Neural cell (in vitro differentiated cells): ENCODE measurements at regions not wholly inside any gene's neighbourhood (a gene's known extent, or its start where the extent isn't known, plus 50 kb on each side); places are given as distances from the start of the nearest gene placed in this dataset.

ENCODE experiments used
- H2AFZ ChIP-seq: fragments of 200-600, 300-800 bp; sonication (generic), shearing (Covaris generic); 2 replicates; pipeline ENCODE4 v1.6.0; 2014; ENCODE audit warnings: low read depth, mild to moderate bottlenecking, antibody characterized with exemption, low read length, moderate library complexity
- H3F3A ChIP-seq: fragments of 200-600 bp; shearing (Covaris generic); 2 replicates; pipeline ENCODE4 v1.6.1; 2016; ENCODE audit warnings: mild to moderate bottlenecking, moderate library complexity, mixed read lengths, antibody characterized with exemption, low read length; ENCODE audit not compliant: insufficient read depth, poor library complexity, severe bottlenecking
- H3K27ac ChIP-seq: fragments of 200-600, 300-800 bp; sonication (generic), shearing (Covaris generic); 2 replicates; pipeline ENCODE4 v1.5.1; 2014; ENCODE audit warnings: mild to moderate bottlenecking, low read length, moderate library complexity
- H3K27me3 ChIP-seq: fragments of 300-800, 200-600 bp; sonication (generic), shearing (Covaris generic); 2 replicates; pipeline ENCODE4 v1.6.0; 2014; ENCODE audit warnings: mild to moderate bottlenecking, low read depth, low read length, moderate library complexity; ENCODE audit not compliant: insufficient read depth
- H3K36me3 ChIP-seq: fragments of 300-800, 200-600 bp; sonication (generic), shearing (Covaris generic); 2 replicates; pipeline ENCODE4 v1.5.1; 2014; ENCODE audit warnings: mild to moderate bottlenecking, antibody characterized with exemption, low read length, moderate library complexity; ENCODE audit not compliant: insufficient read depth
- H3K4me2 ChIP-seq: fragments of 300-800, 200-600 bp; sonication (generic), shearing (Covaris generic); 2 replicates; pipeline ENCODE4 v1.6.0; 2014; ENCODE audit warnings: mild to moderate bottlenecking, low read length
- H3K4me3 ChIP-seq: fragments of 300-800, 200-600 bp; sonication (generic), shearing (Covaris generic); 2 replicates; pipeline ENCODE4 v1.5.1; 2014; ENCODE audit warnings: mild to moderate bottlenecking, low read length, moderate library complexity
- H3K79me2 ChIP-seq: fragments of 200-600 bp; shearing (Covaris generic); replicated peaks from 2 replicates; pipeline ENCODE4 v1.6.0; 2014; ENCODE audit warnings: mild to moderate bottlenecking, low read length, moderate library complexity; ENCODE audit not compliant: insufficient read depth
- H3K9ac ChIP-seq: fragments of 300-800, 200-600 bp; sonication (generic), shearing (Covaris generic); 2 replicates; pipeline ENCODE4 v1.6.1; 2016; ENCODE audit warnings: mild to moderate bottlenecking, low read length, mixed read lengths
- H3K9me2 ChIP-seq: fragments of 200-600 bp; shearing (Covaris generic); 2 replicates; pipeline ENCODE4 v1.6.1; 2016; ENCODE audit warnings: mild to moderate bottlenecking, low read length, mixed read lengths; ENCODE audit not compliant: insufficient read depth
- H3K9me3 ChIP-seq: fragments of 200-600, 300-800 bp; sonication (generic), shearing (Covaris generic); 2 replicates; pipeline ENCODE4 v1.6.1; 2016; ENCODE audit warnings: mild to moderate bottlenecking, mixed run types, low read length, moderate library complexity, mixed read lengths
- H4K20me1 ChIP-seq: fragments of 200-600 bp; shearing (Covaris generic); 2 replicates; pipeline ENCODE4 v1.6.1; 2016; ENCODE audit warnings: mild to moderate bottlenecking, mixed run types; ENCODE audit not compliant: insufficient read depth
- CTCF ChIP-seq: fragments of 450-650 bp; IDR thresholded peaks from 2 replicates; pipeline ENCODE4 v1.5.1; 2014; ENCODE audit warnings: antibody characterized with exemption, mild to moderate bottlenecking, moderate library complexity; ENCODE audit not compliant: poor library complexity, severe bottlenecking
- EP300 ChIP-seq: fragments of 450-650 bp; conservative IDR thresholded peaks from 2 replicates; pipeline ENCODE4 v1.6.1; 2014; ENCODE audit warnings: antibody characterized with exemption, mild to moderate bottlenecking, moderate library complexity; ENCODE audit not compliant: poor library complexity, severe bottlenecking
- EZH2 ChIP-seq: fragments of 200-600, 300-800 bp; shearing (Covaris generic), sonication (generic); IDR thresholded peaks from 2 replicates; pipeline ENCODE4 v1.6.1; 2014; ENCODE audit warnings: antibody characterized with exemption, low read length, borderline replicate concordance, mild to moderate bottlenecking; ENCODE audit not compliant: insufficient read depth, poor library complexity, severe bottlenecking
- MXI1 ChIP-seq: fragments of 450-650 bp; conservative IDR thresholded peaks from 2 replicates; pipeline ENCODE4 v1.6.1; 2014; ENCODE audit warnings: antibody characterized with exemption, mild to moderate bottlenecking; ENCODE audit not compliant: poor library complexity, severe bottlenecking
- POLR2AphosphoS5 ChIP-seq: IDR thresholded peaks from 2 replicates; pipeline ENCODE4 v1.6.1; 2012
- RAD21 ChIP-seq: fragments of 450-650 bp; conservative IDR thresholded peaks from 2 replicates; pipeline ENCODE4 v1.6.1; 2014; ENCODE audit warnings: antibody characterized with exemption, mild to moderate bottlenecking, moderate library complexity
- REST ChIP-seq: IDR thresholded peaks from 2 replicates; pipeline ENCODE4 v1.6.1; 2012; ENCODE audit warnings: borderline replicate concordance
- SMC3 ChIP-seq: fragments of 450-650 bp; conservative IDR thresholded peaks from 2 replicates; pipeline ENCODE4 v1.6.1; 2014; ENCODE audit warnings: antibody characterized with exemption, mild to moderate bottlenecking, moderate library complexity; ENCODE audit not compliant: poor library complexity
- TAF1 ChIP-seq: IDR thresholded peaks from 2 replicates; pipeline ENCODE4 v1.6.1; 2012; ENCODE audit warnings: low read depth

DNA sequence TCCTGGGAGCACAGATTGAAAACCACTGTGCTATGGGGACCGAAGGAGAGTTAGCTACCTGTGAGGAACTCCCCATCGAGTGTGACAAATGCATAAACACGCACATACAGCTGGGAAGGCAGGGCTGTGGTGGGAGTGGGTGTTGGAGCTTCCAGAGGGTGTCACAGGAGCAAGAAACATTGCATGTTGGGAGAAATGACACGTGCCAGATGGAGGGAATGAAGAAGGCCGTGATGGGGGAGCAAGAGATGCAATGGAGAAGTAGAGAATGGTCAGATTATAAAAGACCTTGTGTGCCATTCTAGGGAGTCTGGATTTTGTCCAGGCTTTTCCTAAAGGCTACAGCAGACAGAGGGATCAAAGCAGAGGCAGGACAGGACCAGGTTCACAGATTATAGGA, 91.1 kb upstream of the NDUFV2 start:
- Histone ChIP-seq H3K27me3 (no peaks in the 10 kb centered on the region), H3K9ac (no peak overlapping the region), H2AFZ (no peak overlapping the region), H3F3A (no peaks in the 10 kb centered on the region), H3K9me2 (no peaks in the 10 kb centered on the region), H3K4me2 (no peak overlapping the region), H3K79me2 (no peaks in the 10 kb centered on the region), H3K4me3 (no peak overlapping the region), H3K27ac (no peak overlapping the region), H3K36me3 (no peaks in the 10 kb centered on the region), H3K9me3 (no peaks in the 10 kb centered on the region), H4K20me1 (no peaks in the 10 kb centered on the region)
- TF ChIP-seq EZH2 (no peak), CTCF (no peak), EP300 (no peak), POLR2AphosphoS5 (no peak), RAD21 (no peak), REST (no peak), MXI1 (no peak), TAF1 (no peak), SMC3 (no peak)

DNA sequence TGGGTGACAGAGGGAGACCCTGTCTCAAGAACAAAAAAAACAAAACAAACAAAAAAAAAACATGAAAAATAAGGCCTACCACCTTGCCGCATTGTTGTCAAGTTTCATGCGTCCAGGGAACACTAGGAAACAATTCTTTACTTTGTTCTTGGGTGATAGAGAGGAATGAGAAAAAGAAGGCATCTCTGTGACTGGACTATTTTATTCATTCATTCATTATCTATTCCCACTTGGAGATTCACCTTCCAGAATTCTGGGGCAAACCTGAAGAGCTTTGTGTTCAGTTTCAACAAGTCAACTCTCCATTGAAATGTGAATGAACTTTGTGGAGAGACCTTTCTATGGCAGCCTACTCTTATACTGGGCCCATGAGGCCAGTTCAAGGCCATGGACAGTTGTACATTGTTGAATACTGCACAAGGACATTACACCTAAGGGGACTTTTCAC, 88.5 kb upstream of the NDUFV2 start:
- no peak overlapping the region for H3K4me2 ChIP-seq
- H3K9me2 ChIP-seq = no peaks in the 10 kb centered on the region
- H3F3A ChIP-seq = no peaks in the 10 kb centered on the region
- H3K9me3 ChIP-seq = no peaks in the 10 kb centered on the region
- H2AFZ ChIP-seq = no peak overlapping the region
- TF ChIP-seq TAF1 (no peak), MXI1 (no peak), EP300 (no peak), RAD21 (no peak), CTCF (no peak), REST (no peak), EZH2 (no peak), POLR2AphosphoS5 (no peak), SMC3 (no peak)
- no peaks in the 10 kb centered on the region for H3K36me3 ChIP-seq
- no peaks in the 10 kb centered on the region for H4K20me1 ChIP-seq
- H3K27ac ChIP-seq = no peak overlapping the region
- no peak overlapping the region for H3K9ac ChIP-seq
- H3K79me2 ChIP-seq = no peaks in the 10 kb centered on the region
- H3K4me3 ChIP-seq = no peak overlapping the region
- H3K27me3 ChIP-seq = no peaks in the 10 kb centered on the region
